Endothelial cell of umbilical vein (primary cell): ENCODE measurements at regions not wholly inside any gene's neighbourhood (a gene's known extent, or its start where the extent isn't known, plus 50 kb on each side); places are given as distances from the start of the nearest gene placed in this dataset.

Experiments
- CTCF ChIP-seq, 2 donors: IDR thresholded peaks; 1 replicate in 1 of 2; 2 replicates in 1 of 2; pipeline ENCODE4 v1.5.1; 2011; ENCODE audit warnings: low read length in 2 of 2, mild to moderate bottlenecking in 2 of 2, moderate library complexity in 2 of 2, control low read depth in 1 of 2, inconsistent platforms in 1 of 2, low read depth in 1 of 2; ENCODE audit not compliant: insufficient read depth in 1 of 2; ENCODE audit errors: extremely low read depth in 1 of 2
- POLR2A ChIP-seq: IDR thresholded peaks from 2 replicates; pipeline ENCODE4 v1.6.1; 2012; ENCODE audit warnings: low read depth, mild to moderate bottlenecking, control low read depth, low read length
- POLR2AphosphoS5 ChIP-seq: IDR thresholded peaks from 2 replicates; pipeline ENCODE4 v1.6.1; 2012; ENCODE audit warnings: low read depth, mild to moderate bottlenecking, control low read depth, low read length, moderate library complexity; ENCODE audit not compliant: insufficient read depth

GRCh38 chr7:49091519-49091918, 167.2 kb downstream of the CDC14C start:
- TF ChIP-seq POLR2A = no peak
- TF ChIP-seq POLR2AphosphoS5 = no peak
- TF ChIP-seq CTCF (IDR thresholded peaks at IDR 0.05; ENCODE audit: extremely low read depth in 1 of 2, insufficient read depth in 1 of 2, low read depth in 1 of 2, low read length in 2 of 2) = no peak
